HG03432 (cell line): ENCODE measurements at regions not wholly inside any gene's neighbourhood (a gene's known extent, or its start where the extent isn't known, plus 50 kb on each side); places are given as distances from the start of the nearest gene placed in this dataset.

ENCODE experiments used
- ATAC-seq: cut with Tn5 transposase; IDR thresholded peaks from one replicate; pipeline ENCODE4 v1.9.1; 2021; ENCODE audit warnings: mild to moderate bottlenecking, moderate library complexity; ENCODE audit not compliant: unreplicated experiment

DNA sequence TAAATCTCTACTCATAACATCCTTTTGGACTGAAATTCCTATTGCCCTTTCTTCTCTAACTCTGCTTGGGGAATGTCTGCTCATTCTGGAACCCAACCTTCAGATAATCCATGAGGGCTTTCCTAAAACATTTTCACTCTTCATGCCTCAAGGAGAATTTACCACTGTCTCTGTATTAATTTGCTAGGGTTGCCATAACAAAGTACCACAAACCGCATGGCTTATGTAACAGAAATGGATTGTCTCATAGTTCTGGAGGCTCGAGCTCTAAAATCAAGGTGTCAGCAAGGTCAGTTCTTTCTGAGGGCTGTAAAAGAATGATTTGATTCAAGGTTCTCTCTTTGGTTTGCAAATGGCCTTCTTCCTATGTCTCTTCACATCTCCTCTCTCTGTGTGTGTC is 209.7 kb downstream of the LACC1 start:
- ATAC-seq = no peak

- ATAC-seq = no peak
These were observed 212.6 kb downstream of the LACC1 start for GRCh38 chr13:44092078-44092970.

- ATAC-seq = no peak
These were observed 214.2 kb downstream of the LACC1 start for GRCh38 chr13:44093607-44094564.

GRCh38 chr13:44096901-44097300 is 217.2 kb downstream of the LACC1 start:
- ATAC-seq = no peak

- ATAC-seq = no peak
These were observed 218.9 kb downstream of the LACC1 start for GRCh38 chr13:44098559-44098958.

DNA sequence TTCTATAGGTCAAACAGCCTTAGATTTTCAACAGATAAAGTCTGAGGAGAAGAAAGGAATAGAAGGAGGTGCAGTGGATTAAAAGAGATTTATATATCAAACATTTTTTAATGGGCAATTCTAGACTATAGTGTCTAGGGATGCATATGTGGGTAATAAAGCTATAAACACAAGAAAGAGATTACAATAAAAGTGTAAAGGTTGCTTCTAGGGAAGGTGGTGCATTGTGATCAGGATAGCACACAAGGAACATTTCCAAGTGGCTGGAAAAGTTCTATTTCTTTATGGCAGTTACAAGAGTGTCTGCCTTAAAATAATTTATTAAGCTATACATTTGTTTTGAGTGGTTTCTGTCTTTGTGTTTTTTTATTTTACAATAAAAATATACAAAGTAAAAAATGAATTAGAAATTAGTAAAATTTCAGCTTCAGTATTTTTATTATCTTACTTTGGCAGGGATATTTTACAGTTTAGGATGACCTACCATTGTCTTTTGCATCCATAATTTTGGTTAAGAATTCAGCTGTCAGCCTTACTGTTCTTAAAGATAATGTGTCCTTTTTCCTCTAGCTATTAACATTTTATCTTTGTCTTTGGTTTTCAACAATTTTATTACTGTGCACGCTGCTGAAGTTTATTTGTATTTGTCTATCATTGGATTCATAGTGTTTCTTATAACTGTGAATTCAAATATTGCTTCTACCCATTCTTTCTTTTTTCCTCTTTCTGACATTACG is 221.8 kb downstream of the LACC1 start:
- ATAC-seq = no peak

DNA sequence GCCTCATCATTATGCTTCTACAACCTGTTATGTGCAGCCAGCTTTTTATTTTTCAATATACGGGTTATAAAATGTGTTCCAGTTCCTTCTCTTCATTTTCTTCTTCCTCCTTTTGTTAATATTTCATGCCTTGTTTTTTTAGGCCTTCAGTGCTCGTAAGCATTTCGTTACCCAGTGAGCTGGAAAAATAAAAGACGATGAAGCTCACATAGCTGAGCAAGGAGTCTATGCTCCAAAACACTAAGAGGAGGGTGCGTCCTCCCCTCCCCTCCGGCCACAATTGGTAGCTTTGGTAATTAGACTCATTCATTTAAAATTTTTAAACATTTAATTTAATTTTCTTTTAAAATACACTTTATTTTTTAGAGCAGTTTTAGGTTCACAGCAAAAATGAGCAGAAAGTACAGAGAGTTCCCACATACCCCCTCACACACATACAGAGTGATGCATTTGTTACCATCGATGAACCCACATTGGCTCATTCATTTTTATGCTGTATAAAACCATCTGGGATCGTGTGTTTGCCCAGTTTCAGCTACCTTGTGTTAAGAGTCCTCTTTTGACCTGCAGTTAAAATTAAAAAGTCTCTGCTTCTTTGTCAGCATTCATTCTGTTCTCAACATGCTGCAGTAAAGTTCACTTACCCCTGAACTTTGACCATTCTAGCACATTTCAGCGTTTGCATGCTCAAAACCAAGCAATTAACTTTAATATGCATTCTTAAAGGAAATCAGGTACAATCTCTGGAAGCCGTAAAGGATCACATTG is 223.9 kb downstream of the LACC1 start:
- ATAC-seq = no peak

- no peak for ATAC-seq
These were observed 224.4 kb downstream of the LACC1 start for GRCh38 chr13:44104197-44104490.

GRCh38 chr13:44104969-44105368 is 225.3 kb downstream of the LACC1 start:
- ATAC-seq = no peak

- ATAC-seq = no peak
These were observed 226.8 kb downstream of the LACC1 start for GRCh38 chr13:44106266-44107152.

DNA sequence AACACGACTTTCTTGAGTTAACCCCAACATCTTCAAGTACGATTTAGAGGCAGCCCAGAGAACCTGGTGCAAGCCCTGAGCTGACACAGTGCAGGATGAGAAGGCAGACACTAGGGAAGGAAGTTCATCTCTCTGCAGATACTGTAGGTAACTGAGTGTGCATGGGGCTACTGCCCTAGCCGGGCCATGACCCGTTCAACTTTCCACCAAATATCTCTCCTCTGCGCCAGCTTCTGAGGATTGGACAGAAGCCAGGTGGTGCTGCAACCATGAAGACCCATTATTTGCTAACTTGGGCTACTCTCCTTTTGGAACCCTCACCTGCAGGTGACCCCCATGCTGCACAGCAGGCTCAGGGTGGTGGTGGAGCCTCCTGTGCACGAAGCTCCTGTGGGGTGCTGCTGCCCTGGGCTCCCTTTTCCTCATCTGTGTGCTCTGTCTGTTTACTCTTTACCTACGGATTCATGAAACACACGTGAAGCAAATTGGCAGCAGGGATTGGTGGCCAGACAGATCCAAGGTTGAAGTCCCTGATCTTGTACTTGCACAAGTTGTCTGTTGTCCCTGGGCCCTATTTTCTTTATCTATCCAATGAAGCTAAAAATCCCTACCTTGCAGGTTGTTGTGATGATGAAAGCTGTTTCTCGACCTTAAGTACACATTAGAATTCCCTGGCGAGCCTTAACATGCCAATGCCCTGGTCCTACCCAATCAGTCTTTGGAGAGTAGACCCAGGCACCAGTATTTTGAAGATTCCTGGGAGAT is 227.8 kb downstream of the LACC1 start:
- ATAC-seq = no peak

GRCh38 chr13:44108331-44108858 is 228.7 kb downstream of the LACC1 start:
- ATAC-seq = no peak

DNA sequence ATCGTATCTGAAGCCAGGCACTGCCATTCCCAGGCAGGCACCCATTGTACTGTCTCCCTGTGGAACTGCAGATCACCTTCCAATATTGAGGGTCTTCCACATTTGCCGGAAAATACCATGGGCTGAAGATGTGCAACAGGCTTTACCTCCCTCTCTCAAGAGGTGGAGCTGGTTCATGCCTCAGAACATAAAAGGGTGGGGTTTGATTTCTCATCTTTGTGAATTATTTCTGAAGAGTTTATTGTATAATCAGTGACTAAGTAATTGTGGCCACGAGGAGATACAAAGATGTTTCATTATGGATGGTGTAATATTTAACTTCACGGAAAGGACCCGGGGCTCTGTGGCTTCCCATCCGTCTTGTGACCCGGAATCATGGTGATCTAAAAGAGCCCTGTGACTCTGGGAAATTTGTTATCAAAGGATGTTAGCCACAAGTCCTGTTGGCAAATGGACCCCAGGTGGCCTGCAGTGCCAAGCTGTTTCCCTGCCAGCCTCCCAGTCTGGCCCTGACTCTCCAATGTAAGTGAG is 230.5 kb downstream of the LACC1 start:
- ATAC-seq = no peak

- ATAC-seq = no peak
These were observed 232.0 kb downstream of the LACC1 start for GRCh38 chr13:44111701-44112100.

DNA sequence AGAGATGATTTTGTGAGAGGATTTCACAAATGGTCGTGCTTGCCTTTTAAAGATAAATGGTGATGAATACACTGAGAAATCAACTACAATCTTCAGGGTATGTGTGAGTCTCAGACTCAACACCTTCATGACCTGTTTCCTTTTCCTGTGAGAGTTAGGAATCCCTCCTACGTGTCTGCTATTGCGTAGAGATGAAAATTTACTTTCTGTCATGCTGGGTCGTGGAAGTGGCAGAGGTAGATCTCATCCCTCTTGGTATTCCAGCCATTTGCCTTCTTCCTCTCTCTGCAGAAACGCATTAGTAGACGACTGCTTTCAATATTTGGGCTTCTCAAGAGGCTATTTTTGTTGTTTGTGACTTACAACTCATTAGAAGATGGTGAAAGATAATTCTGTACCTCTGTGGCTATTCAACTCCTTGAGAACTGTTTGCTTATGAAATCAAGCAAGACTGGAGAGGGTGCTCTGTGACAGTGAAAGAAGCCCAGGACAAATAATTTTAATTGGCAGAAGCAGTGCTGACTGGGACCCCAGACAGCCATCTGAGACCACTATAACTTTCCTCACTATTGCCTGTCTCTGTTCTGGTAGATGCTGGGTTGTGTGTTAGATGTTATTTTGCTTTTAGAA is 233.1 kb downstream of the LACC1 start:
- no peak for ATAC-seq

- no peak for ATAC-seq
These were observed 237.0 kb downstream of the LACC1 start for GRCh38 chr13:44116562-44117332.

- ATAC-seq = no peak
These were observed 237.6 kb downstream of the LACC1 start for GRCh38 chr13:44117351-44117750.
